Mucosa of descending colon (tissue), 3 donors: ENCODE measurements at regions not wholly inside any gene's neighbourhood (a gene's known extent, or its start where the extent isn't known, plus 50 kb on each side); places are given as distances from the start of the nearest gene placed in this dataset.
A peak's percentile ranks its signal among the peaks of the same experiment; 100 is the strongest.

ENCODE experiments used
- ATAC-seq: fragments of 200-7000 bp; cut with Tn5 transposase; one replicate; pipeline ENCODE4 v1.9.1; 2020; ENCODE audit warnings: mild to moderate bottlenecking, moderate library complexity
- DNase-seq, 3 donors: peaks; one replicate each; pipeline ENCODE4 v3.0.0-alpha.2; 2020
- H3K36me3 ChIP-seq: fragments of 200-600 bp; one replicate; pipeline ENCODE4 v1.8.0; 2021; ENCODE audit warnings: low read depth, mild to moderate bottlenecking
- H3K4me1 ChIP-seq: fragments of 200-600 bp; one replicate; pipeline ENCODE4 v1.8.0; 2021; ENCODE audit warnings: low read depth, mild to moderate bottlenecking
- H3K4me3 ChIP-seq: fragments of 200-600 bp; one replicate; pipeline ENCODE4 v1.8.0; 2021; ENCODE audit warnings: mild to moderate bottlenecking
- H3K9me3 ChIP-seq: fragments of 200-600 bp; one replicate; pipeline ENCODE4 v1.8.0; 2021; ENCODE audit warnings: mild to moderate bottlenecking
- intact Hi-C, 2 donors: fragments of 100-400 bp; cut with DNase I in 1 of 2; cut with micrococcal nuclease in 1 of 2; formaldehyde crosslinking; loops; one replicate each; pipeline versions ENCODE4 v1.11.0 to v1.11.1; 2022; cut with DNase I, micrococcal nuclease
- TF ChIP-seq, protein P1 (sequence below): fragments of 200-600 bp; IDR thresholded peaks from one replicate; pipeline ENCODE4 v1.8.0; 2022; ENCODE audit warnings: antibody characterized with exemption, mild to moderate bottlenecking
- donor health status: DM: no; HTN: no; CAD: no; lungs with moderate emphysema.
- donor health status: DM: no; HTN: no; CAD: no.
- donor health status: DM: no; HTN: yes; CAD: no.

GRCh38 chr11:127818625-127819024, 768.7 kb downstream of the ETS1 start:
- no peaks in the 10 kb centered on the region for H3K4me1 ChIP-seq
- no peaks in the 10 kb centered on the region for H3K9me3 ChIP-seq
- TF ChIP-seq, protein P1, sequence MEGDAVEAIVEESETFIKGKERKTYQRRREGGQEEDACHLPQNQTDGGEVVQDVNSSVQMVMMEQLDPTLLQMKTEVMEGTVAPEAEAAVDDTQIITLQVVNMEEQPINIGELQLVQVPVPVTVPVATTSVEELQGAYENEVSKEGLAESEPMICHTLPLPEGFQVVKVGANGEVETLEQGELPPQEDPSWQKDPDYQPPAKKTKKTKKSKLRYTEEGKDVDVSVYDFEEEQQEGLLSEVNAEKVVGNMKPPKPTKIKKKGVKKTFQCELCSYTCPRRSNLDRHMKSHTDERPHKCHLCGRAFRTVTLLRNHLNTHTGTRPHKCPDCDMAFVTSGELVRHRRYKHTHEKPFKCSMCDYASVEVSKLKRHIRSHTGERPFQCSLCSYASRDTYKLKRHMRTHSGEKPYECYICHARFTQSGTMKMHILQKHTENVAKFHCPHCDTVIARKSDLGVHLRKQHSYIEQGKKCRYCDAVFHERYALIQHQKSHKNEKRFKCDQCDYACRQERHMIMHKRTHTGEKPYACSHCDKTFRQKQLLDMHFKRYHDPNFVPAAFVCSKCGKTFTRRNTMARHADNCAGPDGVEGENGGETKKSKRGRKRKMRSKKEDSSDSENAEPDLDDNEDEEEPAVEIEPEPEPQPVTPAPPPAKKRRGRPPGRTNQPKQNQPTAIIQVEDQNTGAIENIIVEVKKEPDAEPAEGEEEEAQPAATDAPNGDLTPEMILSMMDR: no peak
- H3K36me3 ChIP-seq: no peaks in the 10 kb centered on the region
- intact Hi-C loops: no loop called here
- DNase-seq (no peak), ATAC-seq (no peak)
- H3K4me3 ChIP-seq: no peak overlapping the region

DNA sequence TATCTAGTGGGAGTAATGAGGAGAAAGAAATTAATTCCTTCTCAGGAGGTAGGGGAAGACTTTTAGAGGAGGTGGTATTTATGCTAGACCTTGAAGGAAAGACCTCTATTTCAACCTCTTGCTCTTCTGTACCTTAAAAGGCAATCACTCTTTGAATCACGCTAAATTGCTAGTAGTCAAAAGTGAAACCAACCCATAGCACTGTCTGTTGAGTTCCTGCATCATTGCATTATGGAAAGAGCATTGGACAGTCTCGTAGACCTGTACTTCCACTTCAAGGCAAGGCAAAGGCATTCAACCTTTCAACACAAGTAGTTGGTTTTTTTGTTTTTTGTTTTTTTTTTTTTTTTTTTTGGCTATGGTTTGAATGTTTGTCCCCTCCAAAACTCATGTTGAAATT, 770.4 kb downstream of the ETS1 start:
- no peaks in the 10 kb centered on the region for H3K4me1 ChIP-seq
- no peak overlapping the region for H3K4me3 ChIP-seq
- TF ChIP-seq, protein P1: no peak
- H3K9me3 ChIP-seq: no peaks in the 10 kb centered on the region
- ATAC-seq (peak; percentile 63), DNase-seq (no peak)
- intact Hi-C loops: no loop called here
- H3K36me3 ChIP-seq: no peaks in the 10 kb centered on the region

DNA sequence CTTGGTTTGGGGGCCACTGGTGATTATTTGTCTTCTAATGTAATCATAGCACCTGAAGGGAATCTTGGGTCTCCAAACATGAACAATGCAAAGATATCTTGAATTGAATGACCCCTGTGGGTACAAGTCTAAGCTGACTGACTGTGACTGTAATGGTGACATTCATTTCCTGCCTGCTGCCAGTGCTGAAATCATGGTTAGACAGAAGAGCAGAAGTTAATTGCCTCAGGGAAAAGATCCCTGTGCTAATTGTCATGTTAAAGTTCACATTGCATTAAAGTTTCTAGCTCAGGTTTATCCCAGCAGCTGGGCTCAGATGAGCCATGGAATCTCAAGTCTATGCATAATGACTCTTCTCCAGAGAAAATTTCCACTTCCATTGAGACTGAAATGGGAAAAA, 772.0 kb downstream of the ETS1 start:
- Histone ChIP-seq H3K9me3 (no peaks in the 10 kb centered on the region), H3K4me3 (no peak overlapping the region), H3K4me1 (no peaks in the 10 kb centered on the region), H3K36me3 (no peaks in the 10 kb centered on the region)
- intact Hi-C loops: no loop called here
- DNase-seq (no peak), ATAC-seq (no peak)
- TF ChIP-seq, protein P1: no peak

GRCh38 chr11:127806501-127806900, 780.9 kb downstream of the ETS1 start:
- H3K9me3 ChIP-seq: no peaks in the 10 kb centered on the region
- H3K36me3 ChIP-seq: no peaks in the 10 kb centered on the region
- intact Hi-C loops: no loop called here
- no peak overlapping the region for H3K4me3 ChIP-seq
- TF ChIP-seq, protein P1: no peak
- no peak for DNase-seq
- peaks cover 16% of the 10 kb centered on the region for H3K4me1 ChIP-seq
- no peak for ATAC-seq

DNA sequence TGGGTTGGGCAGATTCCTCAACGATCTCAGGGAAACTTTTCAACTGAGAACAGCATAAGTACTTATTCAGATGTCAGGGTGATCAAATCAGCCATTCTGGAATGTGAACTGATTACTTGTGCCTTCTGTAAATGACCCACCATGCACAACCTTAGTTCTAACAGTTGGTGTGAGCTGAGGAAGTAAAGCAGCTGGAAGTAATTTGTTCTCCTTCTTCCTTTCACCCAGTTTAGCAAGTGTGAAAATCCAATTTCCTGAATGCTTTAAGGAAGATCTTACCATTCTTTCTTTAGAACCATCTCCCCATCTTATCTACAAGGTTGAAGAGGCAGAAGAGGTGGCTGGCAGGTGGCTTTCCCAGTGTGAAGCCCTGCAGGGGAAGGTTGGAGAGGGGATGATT, 781.6 kb downstream of the ETS1 start:
- intact Hi-C loops: no loop called here
- Histone ChIP-seq H3K9me3 (no peaks in the 10 kb centered on the region), H3K36me3 (no peaks in the 10 kb centered on the region), H3K4me3 (no peak overlapping the region), H3K4me1 (peaks cover 16% of the 10 kb centered on the region)
- no peak for ATAC-seq
- TF ChIP-seq, protein P1: no peak
- no peak for DNase-seq

DNA sequence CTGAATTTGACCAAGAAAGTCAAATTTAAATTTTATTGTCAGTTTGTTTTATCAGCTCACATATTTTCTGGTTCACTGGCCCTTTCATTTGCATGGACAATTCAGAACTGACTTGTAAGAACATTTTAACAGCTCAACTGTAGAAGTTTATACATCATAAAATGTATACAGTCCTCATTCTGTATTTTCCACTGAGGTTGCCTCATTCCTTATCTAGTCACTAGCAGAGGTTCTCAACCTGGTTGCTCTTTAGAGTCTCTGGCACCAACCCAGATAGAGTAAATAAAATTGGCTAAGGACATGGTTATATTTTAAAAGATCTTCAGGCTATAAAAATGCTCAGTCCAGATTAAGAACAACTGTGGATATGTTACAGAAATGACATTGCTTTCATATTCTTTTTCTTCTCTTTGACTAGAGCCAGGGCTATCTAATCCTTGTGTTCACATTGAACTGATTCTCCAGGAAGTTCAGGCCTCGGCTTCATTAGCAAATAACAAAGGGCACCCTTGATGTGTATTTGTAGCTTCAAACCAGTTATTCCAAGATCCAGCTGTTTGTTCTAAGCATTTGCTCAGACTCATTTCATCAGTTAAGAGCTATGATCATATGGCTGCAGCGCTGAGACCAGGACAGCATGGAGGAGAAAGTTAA, 782.5 kb downstream of the ETS1 start:
- Histone ChIP-seq H3K4me3 (no peak overlapping the region), H3K4me1 (peaks cover 16% of the 10 kb centered on the region), H3K36me3 (no peaks in the 10 kb centered on the region), H3K9me3 (no peaks in the 10 kb centered on the region)
- TF ChIP-seq, protein P1: no peak
- ATAC-seq (peak; percentile 87), DNase-seq (peak in 1 of 3 donors; percentile 31)
- intact Hi-C loops: no loop called here
